Keratinocyte (primary cell): ENCODE measurements at regions not wholly inside any gene's neighbourhood (a gene's known extent, or its start where the extent isn't known, plus 50 kb on each side); places are given as distances from the start of the nearest gene placed in this dataset.

Experiments used
- DNase-seq: peaks from one replicate; pipeline ENCODE4 v3.0.0-alpha.2; 2011; ENCODE audit warnings: low read depth, missing footprints, low spot score
- FAIRE-seq: peaks from 2 replicates; lab custom pipeline; 2011; peaks lifted over from hg19 to GRCh38; lab: Jason Lieb, UNC
- H2AFZ ChIP-seq: 2 replicates; pipeline ENCODE4 v1.6.0; 2012; ENCODE audit warnings: low read length, control low read depth, inconsistent platforms; ENCODE audit not compliant: control insufficient read depth
- H3K27ac ChIP-seq: 2 replicates; pipeline ENCODE4 v1.5.1; 2011; ENCODE audit warnings: low read length; ENCODE audit not compliant: control insufficient read depth, insufficient read depth
- H3K27me3 ChIP-seq: 3 replicates; pipeline ENCODE4 v1.6.0; 2011; ENCODE audit warnings: low read length; ENCODE audit not compliant: control insufficient read depth, insufficient read depth; ENCODE audit errors: extremely low read depth
- H3K36me3 ChIP-seq, 2 experiments: 2 replicates in 1 of 2; 3 replicates in 1 of 2; pipeline ENCODE4 v1.5.1; 2011; ENCODE audit warnings: low read length in 2 of 2, mild to moderate bottlenecking in 1 of 2; ENCODE audit not compliant: control insufficient read depth in 2 of 2, insufficient read depth in 2 of 2; ENCODE audit errors: extremely low read depth in 1 of 2
- H3K4me1 ChIP-seq: 3 replicates; pipeline ENCODE4 v1.5.1; 2011; ENCODE audit warnings: low read length; ENCODE audit not compliant: control insufficient read depth, insufficient read depth; ENCODE audit errors: extremely low read depth
- H3K4me2 ChIP-seq: 3 replicates; pipeline ENCODE4 v1.6.0; 2011; ENCODE audit warnings: low read depth, low read length; ENCODE audit not compliant: control insufficient read depth, insufficient read depth; ENCODE audit errors: extremely low read depth
- H3K4me3 ChIP-seq, 3 experiments: fragments of 200-600 bp in 1 of 3; sonication (generic) in 1 of 3; 2 replicates in 2 of 3; 3 replicates in 1 of 3; pipeline ENCODE4 v1.5.1; 2011 to 2016; ENCODE audit warnings: low read length in 3 of 3, mild to moderate bottlenecking in 3 of 3, control low read depth in 2 of 3, inconsistent platforms in 1 of 3, low read depth in 1 of 3, mixed read lengths in 1 of 3, mixed run types in 1 of 3, moderate library complexity in 1 of 3; ENCODE audit not compliant: control insufficient read depth in 2 of 3, insufficient read depth in 2 of 3; ENCODE audit errors: extremely low read depth in 1 of 3
- H3K79me2 ChIP-seq: 2 replicates; pipeline ENCODE4 v1.6.0; 2012; ENCODE audit warnings: low read length; ENCODE audit not compliant: control insufficient read depth, insufficient read depth
- H3K9ac ChIP-seq: 3 replicates; pipeline ENCODE4 v1.6.0; 2011; ENCODE audit warnings: low read length; ENCODE audit not compliant: control insufficient read depth, insufficient read depth; ENCODE audit errors: extremely low read depth
- H3K9me1 ChIP-seq: 3 replicates; pipeline ENCODE4 v1.6.0; 2011; ENCODE audit warnings: low read length; ENCODE audit not compliant: control insufficient read depth, insufficient read depth; ENCODE audit errors: extremely low read depth
- H3K9me3 ChIP-seq: 2 replicates; pipeline ENCODE4 v1.5.1; 2012; ENCODE audit warnings: low read depth, low read length; ENCODE audit not compliant: control insufficient read depth
- H4K20me1 ChIP-seq: 3 replicates; pipeline ENCODE4 v1.6.0; 2011; ENCODE audit warnings: low read length; ENCODE audit not compliant: control insufficient read depth, insufficient read depth; ENCODE audit errors: extremely low read depth
- EZH2 ChIP-seq: IDR thresholded peaks from one replicate; pipeline ENCODE4 v1.6.1; 2012; ENCODE audit warnings: inconsistent platforms, mild to moderate bottlenecking, low read length, moderate library complexity
- dilution Hi-C: fragments of 300-500 bp; cut with MboI; formaldehyde crosslinking; loops from one replicate; pipeline ENCODE4 v1.7.0; 2020; ENCODE audit warnings: low sequenced_read_pairs; ENCODE audit not compliant: extremely low pct_ligation_motif_present
- TF ChIP-seq, protein P1 (sequence below), 3 experiments: IDR thresholded peaks in 1 of 3; conservative IDR thresholded peaks in 1 of 3; optimal IDR thresholded peaks in 1 of 3; 2 replicates in 2 of 3; 3 replicates in 1 of 3; pipeline versions ENCODE3 to v1.5.1; 2011; ENCODE audit warnings: low read length in 3 of 3, mild to moderate bottlenecking in 3 of 3, moderate library complexity in 2 of 3, control low read depth in 1 of 3, inconsistent platforms in 1 of 3; ENCODE audit not compliant: insufficient read depth in 2 of 3; ENCODE audit errors: extremely low read depth in 1 of 3

- H3K27me3 ChIP-seq, result no peaks in the 10 kb centered on the region
- no peaks in the 10 kb centered on the region for H3K79me2 ChIP-seq
- dilution Hi-C loops, result no loop called here
- no peaks in the 10 kb centered on the region for H3K36me3 ChIP-seq
- no peak overlapping the region for H3K4me3 ChIP-seq
- peaks cover 41% of the 10 kb centered on the region for H3K4me1 ChIP-seq
- H3K9me3 ChIP-seq, result no peaks in the 10 kb centered on the region
- DNase-seq (no peak), FAIRE-seq (no peak)
- no peak overlapping the region for H3K9ac ChIP-seq
- TF ChIP-seq, protein P1, sequence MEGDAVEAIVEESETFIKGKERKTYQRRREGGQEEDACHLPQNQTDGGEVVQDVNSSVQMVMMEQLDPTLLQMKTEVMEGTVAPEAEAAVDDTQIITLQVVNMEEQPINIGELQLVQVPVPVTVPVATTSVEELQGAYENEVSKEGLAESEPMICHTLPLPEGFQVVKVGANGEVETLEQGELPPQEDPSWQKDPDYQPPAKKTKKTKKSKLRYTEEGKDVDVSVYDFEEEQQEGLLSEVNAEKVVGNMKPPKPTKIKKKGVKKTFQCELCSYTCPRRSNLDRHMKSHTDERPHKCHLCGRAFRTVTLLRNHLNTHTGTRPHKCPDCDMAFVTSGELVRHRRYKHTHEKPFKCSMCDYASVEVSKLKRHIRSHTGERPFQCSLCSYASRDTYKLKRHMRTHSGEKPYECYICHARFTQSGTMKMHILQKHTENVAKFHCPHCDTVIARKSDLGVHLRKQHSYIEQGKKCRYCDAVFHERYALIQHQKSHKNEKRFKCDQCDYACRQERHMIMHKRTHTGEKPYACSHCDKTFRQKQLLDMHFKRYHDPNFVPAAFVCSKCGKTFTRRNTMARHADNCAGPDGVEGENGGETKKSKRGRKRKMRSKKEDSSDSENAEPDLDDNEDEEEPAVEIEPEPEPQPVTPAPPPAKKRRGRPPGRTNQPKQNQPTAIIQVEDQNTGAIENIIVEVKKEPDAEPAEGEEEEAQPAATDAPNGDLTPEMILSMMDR (optimal IDR thresholded peaks at IDR 0.05 in 1 of 3, IDR thresholded peaks at IDR 0.05 in 1 of 3, conservative IDR thresholded peaks at IDR 0.05 in 1 of 3; ENCODE audit: extremely low read depth in 1 of 3, insufficient read depth in 2 of 3, low read length in 3 of 3), result no peak
- TF ChIP-seq EZH2, result no peak
- H3K27ac ChIP-seq, result no peak overlapping the region
- no peak overlapping the region for H3K4me2 ChIP-seq
- no peaks in the 10 kb centered on the region for H3K9me1 ChIP-seq
- no peak overlapping the region for H2AFZ ChIP-seq
- H4K20me1 ChIP-seq, result no peaks in the 10 kb centered on the region
These were observed 65.8 kb upstream of the STK38L start for GRCh38 chr12:27178255-27178654.

- FAIRE-seq (peak; percentile 57), DNase-seq (no peak)
- H3K27ac ChIP-seq, result peak overlapping the region; percentile 51
- no peaks in the 10 kb centered on the region for H3K27me3 ChIP-seq
- H3K4me1 ChIP-seq, result peaks cover 41% of the 10 kb centered on the region
- no peak overlapping the region for H3K4me3 ChIP-seq
- dilution Hi-C loops, result no loop called here
- H4K20me1 ChIP-seq, result no peaks in the 10 kb centered on the region
- H3K79me2 ChIP-seq, result no peaks in the 10 kb centered on the region
- no peaks in the 10 kb centered on the region for H3K9me1 ChIP-seq
- H3K9me3 ChIP-seq, result no peaks in the 10 kb centered on the region
- H3K36me3 ChIP-seq, result no peaks in the 10 kb centered on the region
- no peak for TF ChIP-seq EZH2
- TF ChIP-seq, protein P1 (optimal IDR thresholded peaks at IDR 0.05 in 1 of 3, IDR thresholded peaks at IDR 0.05 in 1 of 3, conservative IDR thresholded peaks at IDR 0.05 in 1 of 3; ENCODE audit: extremely low read depth in 1 of 3, insufficient read depth in 2 of 3, low read length in 3 of 3), result no peak
- H3K4me2 ChIP-seq, result peak overlapping the region; percentile 71
- no peak overlapping the region for H3K9ac ChIP-seq
- no peak overlapping the region for H2AFZ ChIP-seq
These were observed 65.2 kb upstream of the STK38L start for GRCh38 chr12:27178723-27179399.
